Endometrium (tissue), 2 donors: ENCODE measurements at regions not wholly inside any gene's neighbourhood (a gene's known extent, or its start where the extent isn't known, plus 50 kb on each side); places are given as distances from the start of the nearest gene placed in this dataset.
"Not testable (repeated sequence)": the region's sequence is repeated elsewhere in the genome, so short reads cannot be mapped to it uniquely, and the experiment has no call there.

Experiments used
- FAIRE-seq: peaks from 2 replicates; lab custom pipeline; 2012; peaks lifted over from hg19 to GRCh38; lab: Jason Lieb, UNC
- donor health status: control.
- donor health status: control.

DNA sequence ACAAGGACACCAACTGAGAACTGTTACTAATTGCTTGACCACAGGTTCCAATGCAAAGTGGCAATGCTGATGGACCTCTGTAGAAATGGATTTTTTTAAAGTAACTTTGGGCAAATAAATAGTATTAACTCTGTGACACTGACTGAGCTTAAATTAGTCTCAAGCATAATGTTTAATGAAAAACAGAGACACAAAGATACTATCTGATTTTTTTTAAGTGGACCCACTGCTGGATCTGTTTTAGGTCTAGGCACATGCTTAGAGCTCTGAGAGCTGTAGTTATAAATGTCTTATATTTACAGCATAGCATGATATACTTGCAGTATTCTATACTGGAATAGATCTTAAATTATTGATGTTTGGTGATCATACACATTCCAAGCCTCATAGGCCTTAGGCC lies 481.6 kb upstream of the LRRC7 start:
- no peak for FAIRE-seq

DNA sequence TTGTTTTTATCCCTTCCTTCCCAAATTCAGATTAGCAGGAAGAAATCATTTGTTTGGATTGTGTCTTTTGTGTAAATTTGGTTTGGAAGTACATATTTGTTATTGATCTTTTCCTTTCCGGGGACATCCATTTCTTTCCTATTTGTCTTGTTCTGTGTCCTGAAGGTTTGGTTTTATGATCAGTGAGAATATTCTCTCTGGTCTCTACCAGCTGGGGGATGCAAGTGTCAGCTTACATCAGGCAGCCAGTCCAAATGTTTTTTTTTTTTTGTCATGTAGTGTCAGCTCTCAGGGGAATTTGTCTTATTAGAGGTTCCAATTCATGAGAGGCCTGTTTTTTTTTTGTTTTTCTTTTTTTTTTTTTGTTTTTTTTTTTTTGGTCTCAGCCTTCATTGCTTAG lies 479.2 kb upstream of the LRRC7 start:
- FAIRE-seq, result no peak

DNA sequence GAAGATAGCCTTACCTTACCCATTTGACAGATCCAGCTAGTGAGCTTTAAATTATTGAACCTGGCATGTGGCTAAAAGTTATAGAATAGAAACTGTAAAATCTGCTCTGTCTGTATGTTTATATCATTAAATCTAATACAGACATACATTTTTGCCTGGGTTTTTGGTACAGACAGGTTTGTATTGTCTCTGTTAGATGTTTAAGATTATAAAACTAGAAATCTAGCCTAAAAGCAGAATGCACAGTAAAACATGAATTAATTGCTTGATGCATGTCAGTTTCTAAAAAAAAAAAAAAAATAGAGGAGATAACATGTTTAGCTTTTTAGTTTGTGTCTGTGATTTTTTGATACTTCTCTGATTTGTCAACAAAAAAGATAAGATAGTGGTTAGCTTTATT lies 477.6 kb upstream of the LRRC7 start:
- FAIRE-seq, result no peak

DNA sequence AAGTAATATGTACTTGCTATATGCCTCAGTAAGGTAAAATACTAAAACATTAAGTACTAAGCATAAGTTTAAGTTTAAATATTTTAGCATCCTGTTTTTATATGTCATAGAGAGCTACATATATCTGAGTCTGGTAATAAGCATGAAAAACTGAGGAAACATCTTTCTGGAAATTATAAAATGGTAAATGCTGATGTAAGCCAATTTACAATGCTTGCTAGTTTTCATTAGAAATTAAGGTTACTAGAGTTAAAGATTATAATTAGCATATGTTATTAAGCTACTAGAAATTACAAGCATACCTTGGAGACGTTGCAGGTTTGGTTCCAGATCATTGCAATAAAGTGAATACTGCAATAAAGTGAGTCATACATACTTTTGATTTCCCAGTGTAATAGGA lies 477.0 kb upstream of the LRRC7 start:
- FAIRE-seq, result no peak

DNA sequence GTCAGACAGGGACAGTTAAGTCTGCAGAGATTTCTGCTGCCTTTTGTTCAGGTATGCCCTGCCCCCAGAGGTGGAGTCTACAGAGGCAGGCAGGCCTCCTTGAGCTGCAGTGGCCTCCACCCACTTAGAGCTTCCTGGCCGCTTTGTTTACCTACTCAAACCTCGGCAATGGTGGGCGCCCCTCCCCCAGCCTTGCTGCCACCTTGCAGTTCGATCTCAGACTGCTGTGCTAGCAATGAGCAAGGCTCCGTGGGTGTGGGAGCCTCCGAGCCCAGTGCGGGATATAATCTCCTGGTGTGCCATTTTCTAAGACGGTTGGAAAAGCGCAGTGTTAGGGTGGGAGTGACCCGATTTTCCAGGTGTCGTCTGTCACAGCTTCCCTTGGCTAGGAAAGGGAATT lies 465.7 kb upstream of the LRRC7 start:
- not testable (repeated sequence) for FAIRE-seq

DNA sequence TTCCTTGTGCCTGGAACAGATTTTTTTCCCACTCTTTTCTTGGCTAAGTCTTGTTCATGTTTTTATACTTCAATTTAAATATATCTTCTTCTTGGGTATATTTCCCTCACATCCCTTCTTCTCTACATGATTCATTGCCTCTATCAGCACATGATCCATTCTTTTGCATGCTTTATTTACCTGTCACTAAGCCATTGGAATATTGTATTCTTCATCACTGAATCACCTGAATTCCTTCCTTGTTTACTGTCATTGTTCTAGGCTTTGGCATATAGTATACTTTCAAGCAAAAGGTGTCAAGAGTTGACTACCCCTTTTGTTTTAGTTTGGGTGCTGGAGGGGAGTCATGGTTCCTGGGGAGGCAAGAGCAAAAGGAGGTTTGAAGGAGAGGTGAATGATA lies 464.5 kb upstream of the LRRC7 start:
- FAIRE-seq, result no peak

DNA sequence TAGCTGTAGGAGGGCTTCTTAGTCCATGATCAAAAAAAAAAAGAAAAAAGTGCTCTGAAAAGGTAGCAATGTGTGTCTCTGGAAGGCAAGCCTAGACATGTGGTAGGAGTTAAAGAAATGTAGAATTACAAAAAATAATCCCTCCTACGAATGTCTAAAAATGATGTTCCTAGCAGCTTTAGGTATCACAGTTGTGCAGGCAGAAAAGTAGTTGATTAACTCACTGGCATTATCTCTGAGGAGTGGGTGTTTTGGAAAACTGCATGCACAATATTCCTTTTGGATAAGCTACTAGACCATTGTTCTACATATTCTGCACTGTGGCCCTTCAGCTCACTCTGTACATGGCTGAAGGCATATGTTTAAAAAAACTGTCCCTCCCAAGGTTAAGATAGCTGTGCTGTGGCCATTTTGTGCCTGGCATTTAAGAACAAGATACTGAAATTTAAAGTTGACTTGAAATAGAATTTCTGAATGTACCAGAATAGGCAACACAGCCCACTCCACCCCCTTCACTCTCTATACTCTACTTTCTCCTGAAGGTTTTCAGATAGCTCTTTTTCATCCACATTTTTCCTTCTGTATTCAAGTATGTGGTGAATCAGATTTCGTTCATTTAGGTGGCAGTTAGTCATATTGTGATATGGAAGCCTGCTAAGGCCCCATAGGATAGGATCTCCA lies 463.9 kb upstream of the LRRC7 start:
- no peak for FAIRE-seq

DNA sequence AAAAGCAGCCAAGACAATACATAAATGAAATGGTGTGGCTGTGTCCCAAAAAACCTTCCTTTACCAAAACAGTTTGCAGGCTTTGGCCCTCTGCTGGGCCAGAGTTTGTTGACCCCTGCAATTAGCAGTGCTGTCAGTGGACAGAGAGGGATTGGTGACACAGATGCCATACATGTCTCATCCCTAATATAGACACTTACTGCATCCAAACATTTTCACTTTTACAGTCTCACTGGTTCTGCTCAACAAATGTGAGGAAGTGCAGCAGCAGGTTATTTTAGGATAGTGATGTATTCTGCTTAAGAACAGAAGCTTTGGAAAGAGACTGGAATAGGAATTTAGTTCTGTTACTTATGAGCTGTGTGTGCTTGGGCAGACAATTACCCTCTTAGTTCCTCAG lies 462.8 kb upstream of the LRRC7 start:
- FAIRE-seq, result no peak

DNA sequence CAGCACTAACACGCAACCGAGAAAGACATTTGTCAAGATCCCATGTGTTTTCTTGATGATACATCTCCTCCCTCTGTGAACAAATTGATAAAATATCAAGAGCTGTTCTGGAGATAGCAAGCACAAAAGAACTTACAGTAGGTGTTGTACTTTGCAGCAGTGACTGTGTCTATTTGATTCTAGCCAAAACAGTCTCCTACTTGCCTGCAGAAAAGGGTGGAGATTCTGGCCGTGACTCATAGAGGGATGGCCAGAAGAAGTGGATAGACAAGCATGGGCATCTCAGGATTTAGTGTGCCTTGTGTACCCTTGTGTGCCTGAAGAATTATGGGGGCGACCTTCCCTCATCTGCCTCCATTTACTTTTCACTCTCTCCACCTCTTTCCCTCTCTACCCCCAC lies 458.4 kb upstream of the LRRC7 start:
- FAIRE-seq, result no peak

DNA sequence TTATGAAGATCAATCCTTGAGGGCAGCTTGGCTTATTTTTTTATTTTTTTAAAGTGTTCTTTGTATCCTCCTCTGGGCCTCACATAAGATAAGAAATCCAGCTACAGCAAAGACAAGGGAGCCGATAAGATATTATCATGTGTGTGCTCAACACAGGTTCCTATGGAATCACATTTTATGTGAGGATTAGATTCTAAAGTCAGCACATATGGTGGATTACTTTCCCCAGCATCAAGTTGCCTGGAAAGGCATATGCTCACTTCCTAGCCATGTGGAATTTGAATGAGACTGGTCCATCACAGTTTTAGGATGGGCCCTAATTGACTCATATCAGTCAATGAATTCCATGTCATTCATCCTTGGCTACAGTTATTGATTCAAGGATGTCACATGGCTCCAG lies 456.9 kb upstream of the LRRC7 start:
- no peak for FAIRE-seq

DNA sequence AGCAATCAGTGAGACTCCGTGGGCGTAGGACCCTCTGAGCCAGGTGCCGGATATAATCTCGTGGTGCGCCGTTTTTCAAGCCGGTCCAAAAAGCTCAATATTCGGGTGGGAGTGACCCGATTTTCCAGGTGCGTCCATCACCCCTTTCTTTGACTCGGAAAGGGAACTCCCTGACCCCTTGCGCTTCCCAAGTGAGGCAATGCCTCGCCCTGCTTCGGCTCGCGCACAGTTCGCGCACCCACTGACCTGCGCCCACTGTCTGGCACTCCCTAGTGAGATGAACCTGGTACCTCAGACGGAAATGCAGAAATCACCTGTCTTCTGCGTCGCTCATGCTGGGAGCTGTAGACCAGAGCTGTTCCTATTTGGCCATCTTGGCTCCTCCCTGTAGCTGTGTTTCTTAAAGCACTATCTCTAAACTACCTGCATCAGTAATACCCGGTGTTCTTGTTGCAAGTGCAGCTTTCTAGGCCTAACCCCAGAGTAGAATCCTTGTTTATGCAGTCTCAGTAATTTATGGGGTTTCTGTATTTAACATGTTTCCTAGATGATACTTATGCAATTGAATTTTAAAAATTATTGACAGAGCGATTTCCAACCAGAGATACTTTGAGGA lies 447.5 kb upstream of the LRRC7 start:
- FAIRE-seq, result not testable (repeated sequence)

DNA sequence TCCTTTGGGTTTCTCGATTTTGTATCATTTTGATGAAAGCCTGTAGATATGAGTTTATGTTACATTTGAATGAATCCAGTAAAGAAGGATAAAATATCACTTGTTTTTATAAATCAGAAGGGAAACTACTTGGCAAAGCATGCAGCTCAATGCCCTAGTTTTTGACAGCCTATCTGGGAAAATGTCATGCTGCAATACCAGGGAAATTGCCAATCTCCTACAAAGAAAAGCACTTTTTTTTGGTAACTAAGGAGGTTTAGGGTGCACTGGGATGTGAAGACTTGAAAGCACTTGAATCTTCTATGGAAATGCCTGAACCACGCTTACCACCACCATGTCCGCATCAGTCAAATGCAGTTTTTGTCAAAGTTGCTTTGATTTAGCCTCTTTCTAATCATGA lies 446.9 kb upstream of the LRRC7 start:
- FAIRE-seq, result no peak

DNA sequence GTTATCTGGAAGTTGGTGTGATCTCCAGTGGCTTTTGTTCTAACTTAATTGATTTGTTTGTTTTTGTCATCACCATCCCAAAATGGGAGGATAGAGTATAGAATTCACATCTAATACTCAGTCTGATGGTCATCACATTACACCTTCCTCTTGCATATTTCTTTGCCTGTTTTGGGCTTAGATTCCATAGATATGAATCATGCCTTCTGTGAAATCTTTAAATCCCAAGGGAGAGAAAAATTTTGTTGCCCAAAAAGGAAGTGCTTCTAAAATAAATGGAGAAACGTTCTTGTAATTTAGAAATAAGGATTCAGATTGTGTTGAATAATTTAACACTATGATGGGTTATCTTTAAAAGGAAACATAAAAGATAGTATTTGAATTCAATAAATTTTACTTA lies 446.0 kb upstream of the LRRC7 start:
- FAIRE-seq, result no peak

DNA sequence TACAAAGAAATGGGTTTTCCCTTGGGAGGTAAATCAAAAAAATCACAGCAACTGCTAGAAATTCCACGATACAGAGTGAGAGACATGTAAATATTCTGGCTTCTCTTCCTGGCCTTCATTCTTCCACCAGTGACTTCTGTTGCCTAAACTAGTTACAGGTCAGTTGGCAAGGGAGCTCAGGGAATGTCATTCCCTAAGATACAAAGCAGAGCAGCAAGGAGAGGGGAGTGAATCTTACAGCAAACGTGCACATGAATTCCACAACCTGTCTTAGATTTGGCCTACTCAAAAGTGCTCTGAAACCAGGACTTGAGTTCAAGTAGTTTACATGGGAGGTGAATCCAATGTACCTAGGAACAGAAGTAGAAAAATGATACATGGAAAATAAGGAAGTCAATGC lies 445.3 kb upstream of the LRRC7 start:
- FAIRE-seq, result no peak

DNA sequence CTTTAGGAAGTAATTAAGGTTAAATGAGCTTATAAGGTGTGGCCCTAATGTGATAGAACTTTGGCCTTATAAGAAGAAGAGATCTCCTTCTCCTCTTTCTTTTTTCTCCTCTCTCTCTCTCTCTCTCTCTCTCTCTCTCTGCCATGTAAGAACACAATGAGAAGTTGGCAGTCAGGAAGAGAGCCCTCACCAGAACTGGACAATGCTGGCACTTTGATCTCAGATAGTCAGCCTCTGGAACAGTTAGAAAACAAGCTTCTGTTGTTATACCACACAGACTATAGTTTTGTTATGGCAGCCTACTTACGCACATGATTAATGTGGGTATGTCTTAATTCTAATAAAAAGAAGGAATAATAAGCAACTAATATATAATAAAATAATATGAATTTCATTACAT lies 444.2 kb upstream of the LRRC7 start:
- FAIRE-seq, result no peak

DNA sequence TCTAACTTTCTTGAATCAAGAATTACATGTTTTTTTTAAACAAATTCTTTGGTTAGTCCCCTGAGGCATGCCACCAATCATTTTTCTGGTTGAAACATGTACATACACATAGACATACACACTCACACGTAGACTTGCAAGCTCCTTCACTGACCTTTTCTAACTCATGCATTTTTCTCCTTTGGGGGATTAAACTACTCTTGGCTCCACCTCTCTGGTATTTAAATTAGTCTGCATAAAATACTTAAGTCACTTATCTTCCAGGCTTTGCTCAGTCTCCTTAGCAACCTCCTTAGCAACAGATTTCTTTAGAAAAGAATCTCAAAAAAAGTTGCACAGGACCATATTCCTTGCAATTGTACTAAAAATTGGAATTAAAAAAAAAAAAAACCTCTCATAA lies 440.9 kb upstream of the LRRC7 start:
- FAIRE-seq, result no peak

DNA sequence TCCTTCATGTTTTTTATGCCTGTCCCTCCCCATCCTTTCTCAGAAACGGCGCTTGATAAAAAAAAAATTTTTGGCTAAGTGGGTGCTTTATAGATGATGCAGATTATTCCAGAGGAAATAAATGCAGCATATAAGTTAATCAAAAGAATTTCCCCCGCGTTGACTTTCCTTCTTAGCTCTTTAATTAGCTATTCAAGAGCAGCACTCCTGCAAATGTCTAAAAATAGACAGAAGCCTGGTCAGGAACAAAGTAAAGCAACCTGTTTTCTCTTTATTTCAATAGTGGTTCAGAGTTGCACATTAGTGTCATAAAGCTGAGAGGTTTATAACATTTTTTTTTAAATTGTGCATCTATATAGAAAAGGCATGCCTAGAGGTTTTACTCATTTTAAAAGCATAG lies 439.5 kb upstream of the LRRC7 start:
- no peak for FAIRE-seq

DNA sequence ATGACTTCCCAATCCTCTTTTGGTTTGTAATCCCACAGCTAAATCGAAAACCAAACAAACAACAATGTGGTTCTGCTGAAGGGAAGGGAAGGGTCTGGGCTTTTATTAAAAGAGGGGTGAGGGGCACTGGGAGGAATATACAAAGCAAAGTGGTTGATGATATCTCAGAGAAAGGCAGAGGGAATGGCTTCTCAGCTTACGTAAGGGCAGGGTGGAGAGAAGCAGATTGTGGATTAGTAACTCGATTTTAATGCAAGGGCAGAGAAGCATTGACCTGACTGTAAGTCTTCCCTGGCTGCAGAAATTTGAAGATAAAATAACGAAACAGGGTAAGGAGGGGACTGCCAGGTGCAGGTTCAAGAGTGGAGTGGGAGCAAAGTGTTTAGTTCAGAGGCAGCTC lies 438.2 kb upstream of the LRRC7 start:
- FAIRE-seq, result no peak

DNA sequence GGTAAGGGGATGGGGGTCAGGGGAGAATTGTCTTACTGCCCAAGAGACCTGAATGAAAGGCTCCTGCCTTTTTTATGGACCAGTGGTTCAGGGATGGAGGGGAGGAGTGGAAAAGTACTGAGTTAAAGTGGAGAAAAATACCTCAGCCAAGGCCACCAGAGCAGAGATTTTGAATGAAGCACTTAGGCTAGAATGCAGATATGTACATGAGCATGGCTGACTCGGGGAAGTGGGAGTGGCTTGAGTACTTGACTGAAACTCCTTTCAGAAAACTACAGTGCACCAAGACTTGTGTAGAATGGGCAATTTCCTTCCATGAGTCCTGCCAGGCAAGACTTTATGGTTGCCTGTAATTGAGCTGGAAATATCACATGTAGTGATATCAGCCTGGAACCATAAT lies 429.6 kb upstream of the LRRC7 start:
- FAIRE-seq, result no peak

DNA sequence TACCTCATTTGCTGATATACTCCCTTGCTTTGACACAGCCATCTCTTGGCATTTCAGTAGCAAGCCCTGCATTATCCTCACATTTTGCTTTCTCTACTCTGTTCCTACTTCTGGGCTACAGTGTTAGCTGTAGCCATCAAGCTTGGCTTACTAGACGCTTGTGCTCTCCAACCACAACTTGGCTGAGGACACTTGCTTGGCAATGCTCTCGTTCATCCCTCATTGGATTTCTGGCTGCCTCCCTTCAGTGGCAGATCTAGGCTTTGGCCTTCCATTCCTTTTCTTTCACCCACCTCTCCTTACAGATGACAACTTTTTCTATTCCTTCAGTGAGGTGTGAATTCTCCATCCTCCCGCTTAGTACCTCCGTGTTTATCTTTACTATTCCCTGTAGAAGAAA lies 428.7 kb upstream of the LRRC7 start:
- no peak for FAIRE-seq

DNA sequence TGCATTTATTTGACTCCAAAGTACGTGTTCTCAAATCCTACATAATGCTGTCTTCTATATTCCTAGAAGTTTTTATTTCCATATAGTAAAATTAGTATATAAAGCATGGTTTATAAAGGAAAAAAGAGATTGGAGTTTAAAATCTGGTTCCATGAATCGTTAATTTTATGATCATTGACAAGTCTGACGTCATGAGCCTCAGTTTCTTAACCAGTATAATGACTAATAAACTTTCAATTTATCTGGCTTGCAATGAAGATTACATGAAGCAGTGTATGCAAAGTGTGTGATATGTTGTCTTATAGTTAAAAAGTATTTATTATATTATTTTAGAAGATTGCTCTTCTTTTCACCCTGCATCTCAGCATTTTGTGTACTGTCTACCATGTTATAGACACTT lies 421.4 kb upstream of the LRRC7 start:
- FAIRE-seq, result no peak

DNA sequence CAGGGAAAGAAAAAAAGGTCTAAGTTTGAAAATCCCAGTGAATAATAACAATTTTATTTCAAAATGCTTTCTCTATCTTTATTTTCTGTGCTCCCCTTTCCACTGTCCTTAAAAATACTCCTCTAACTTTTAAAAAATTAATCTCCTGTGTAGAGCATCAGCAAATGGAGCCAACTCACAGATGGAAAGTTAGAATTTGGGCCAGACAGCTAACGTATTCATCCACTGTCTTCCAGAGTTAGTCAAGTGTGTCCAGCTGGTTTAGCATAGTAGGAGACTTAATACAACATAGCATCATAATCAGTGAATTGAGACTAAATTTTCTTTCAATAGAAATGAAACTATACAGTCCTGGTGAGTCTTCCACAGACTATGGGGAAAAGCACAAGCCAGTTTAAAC lies 419.0 kb upstream of the LRRC7 start:
- FAIRE-seq, result no peak

DNA sequence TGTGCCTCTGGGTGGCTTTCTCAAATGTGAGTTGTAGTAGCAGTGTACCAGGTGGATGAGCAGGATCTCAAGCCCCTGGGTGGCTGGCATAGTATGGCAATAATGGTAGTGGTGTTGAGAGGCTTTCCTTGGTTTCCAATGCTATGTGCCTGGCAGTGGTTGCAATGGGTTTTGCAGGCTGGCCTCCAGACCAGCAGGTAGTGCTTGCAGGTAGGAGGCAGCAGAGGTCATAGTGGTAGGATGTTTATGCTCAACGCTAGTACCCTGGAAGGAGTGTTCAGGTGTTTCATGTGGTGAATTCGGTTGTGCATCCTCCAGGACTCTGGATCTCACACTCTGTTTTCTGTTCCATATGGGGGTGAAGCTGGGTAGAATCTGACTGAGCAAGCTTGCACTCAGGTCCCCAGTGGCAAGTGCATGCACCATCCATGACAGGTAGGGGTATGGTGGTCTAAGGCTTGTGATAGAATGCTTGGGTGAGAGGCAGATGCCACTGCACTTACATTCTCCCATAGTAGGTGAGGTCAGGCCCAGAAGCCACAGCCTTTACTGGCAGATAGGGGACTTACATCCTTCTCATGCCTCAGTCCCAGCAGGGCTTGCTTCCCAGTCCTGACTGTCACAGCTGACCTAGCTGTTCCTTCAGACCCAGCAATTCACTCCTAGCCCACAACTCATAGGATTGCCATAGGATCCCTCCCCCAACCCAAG lies 410.5 kb upstream of the LRRC7 start:
- no peak for FAIRE-seq

DNA sequence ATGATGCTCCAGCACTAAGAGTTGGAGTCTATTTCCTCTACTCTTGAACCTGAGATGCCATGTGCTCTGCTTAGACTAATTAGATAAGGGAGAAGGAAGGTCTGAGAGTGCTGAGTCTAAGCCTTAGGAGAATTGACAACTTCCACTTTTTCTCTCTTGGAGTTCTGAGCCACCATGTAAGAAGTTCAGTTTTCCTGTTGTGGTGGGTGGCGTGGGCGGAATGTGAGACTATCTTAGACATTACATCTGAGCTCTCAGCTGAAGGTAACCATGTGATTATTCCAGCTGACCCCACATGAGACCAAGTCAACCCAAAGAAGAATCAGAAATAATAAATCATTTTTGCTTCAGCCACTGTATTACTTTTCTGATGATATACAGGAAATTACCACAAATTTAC lies 404.5 kb upstream of the LRRC7 start:
- no peak for FAIRE-seq
